Heart right ventricle (tissue), 16 donors: ENCODE measurements at regions not wholly inside any gene's neighbourhood (a gene's known extent, or its start where the extent isn't known, plus 50 kb on each side); places are given as distances from the start of the nearest gene placed in this dataset.

Experiments
- ATAC-seq, 8 donors: fragments of 200-7000 bp; cut with Tn5 transposase; one replicate each; pipeline ENCODE4 v1.9.1; 2020; ENCODE audit warnings: mild to moderate bottlenecking in 8 of 8, moderate library complexity in 8 of 8, moderate number of reproducible peaks in 1 of 8
- DNase-seq, 2 donors: peaks; one replicate each; pipeline ENCODE4 v3.0.0-alpha.2; 2020
- H3K27ac ChIP-seq, 10 donors: fragments of 200-600 bp; sonication (generic) in 2 of 10; one replicate each; pipeline versions ENCODE4 v1.5.0 to v1.8.0; 2020 to 2022; ENCODE audit warnings: mild to moderate bottlenecking in 3 of 10
- H3K27me3 ChIP-seq, 7 donors: fragments of 200-600 bp; one replicate each; pipeline ENCODE4 v1.8.0; 2021 to 2022; ENCODE audit warnings: mild to moderate bottlenecking in 2 of 7
- H3K36me3 ChIP-seq, 9 donors: fragments of 200-600 bp; sonication (generic) in 1 of 9; one replicate each; pipeline versions ENCODE4 v1.5.0 to v1.8.0; 2020 to 2022; ENCODE audit warnings: mild to moderate bottlenecking in 2 of 9
- H3K4me1 ChIP-seq, 9 donors: fragments of 200-600 bp; sonication (generic) in 1 of 9; one replicate each; pipeline versions ENCODE4 v1.5.0 to v1.8.0; 2020 to 2022; ENCODE audit warnings: mild to moderate bottlenecking in 4 of 9
- H3K4me3 ChIP-seq, 10 donors: fragments of 200-600 bp; sonication (generic) in 2 of 10; one replicate each; pipeline versions ENCODE4 v1.5.0 to v1.8.0; 2020 to 2022; ENCODE audit warnings: mild to moderate bottlenecking in 7 of 10, moderate library complexity in 2 of 10
- H3K9me3 ChIP-seq, 11 donors: fragments of 200-600 bp in 10 of 11; sonication (generic) in 2 of 11; one replicate each; pipeline versions ENCODE4 v1.5.0 to v1.8.0; 2013 to 2022; ENCODE audit warnings: mild to moderate bottlenecking in 2 of 11, control low read depth in 1 of 11, moderate library complexity in 1 of 11
- CTCF ChIP-seq, 9 donors: fragments of 200-600 bp; sonication (generic) in 2 of 9; IDR thresholded peaks; one replicate each; pipeline versions ENCODE4 v1.5.0 to v1.8.0; 2021 to 2022; ENCODE audit warnings: antibody characterized with exemption in 9 of 9, mild to moderate bottlenecking in 5 of 9, moderate library complexity in 1 of 9
- WGBS, 2 donors: extraction: QIAGEN DNeasy Blood & Tissue Kit; methylation state at CpG; one replicate each; pipeline ENCODE4 v1.1.7; 2013; ENCODE audit warnings: inconsistent platforms in 1 of 2; 5-methylcytosine and 5-hydroxymethylcytosine counted together
- intact Hi-C, 10 donors: fragments of 100-400 bp; cut with DNase I; formaldehyde crosslinking; loops; one replicate each; pipeline versions ENCODE4 v1.11.1 to v1.14.2; 2022
- donor health status: Arrhythmogenic right ventricular cardiomyopathy.
- donor health status: ischemic (EF 13 %, LVEDD 7.1; RV severe dilation, severe dysfunction).
- donor health status: healthy with polysubstance abuse.
- donor health status: DM: no; HTN: yes; CAD: no.
- donor health status: DM: no; HTN: no; CAD: no.
- donor health status: ischemic (EF 25% LVEDD 6.9; RV normal size, moderate dysfunction).
- donor health status: ischemic (EF 25% LVEDD 5.7; RV mildly dilated, moderate dysfunction).
- donor health status: healthy.
- donor health status: DM: yes; HTN: yes; CAD: no.
- donor health status: Ischemic cardiomyopathy.
- donor health status: ischemic (EF 35%, LVEDD 5.7; RV mildly dilated, moderate dysfunction).
- donor health status: nonischemic (EF 11% LVEDD 7.7; RV severe dilation, severe dysfunction).
- donor health status: DM: yes; HTN: yes; CAD: no.
- donor health status: PGD.
- donor health status: ischemic (EF 29% LVEDD 5.4; RV normal size, mild dysfunction).
- donor health status: nonischemic (EF 23%, LVEDD 6.1; RV moderate dilation, normal function).

- intact Hi-C loops, result loop anchor here in 1 of 10 donors (10.0 kb wide), 1 partner anchor 64 kb away; no protein-coding TSS in a partner anchor
- Histone ChIP-seq H3K27ac (no peak overlapping the region), H3K4me1 (no peaks in the 10 kb centered on the region), H3K9me3 (no peaks in the 10 kb centered on the region), H3K36me3 (no peaks in the 10 kb centered on the region), H3K27me3 (no peaks in the 10 kb centered on the region), H3K4me3 (no peak overlapping the region)
- ATAC-seq (peak in 1 of 8 donors; percentile 58), DNase-seq (no peak)
- WGBS, 2 donors, result 31 to 40% methylated on average over 3 of the region's 3 CpGs
- TF ChIP-seq CTCF (IDR thresholded peaks at IDR 0.05), result no peak
Measured at GRCh38 chr7:94778711-94779459, 123.0 kb upstream of the SGCE start.

GRCh38 chr7:94779861-94780260 lies 123.9 kb upstream of the SGCE start:
- intact Hi-C loops, result loop anchor here in 1 of 10 donors (10.0 kb wide), 1 partner anchor 65 kb away; no protein-coding TSS in a partner anchor
- Histone ChIP-seq H3K36me3 (no peaks in the 10 kb centered on the region), H3K27ac (no peak overlapping the region), H3K27me3 (no peaks in the 10 kb centered on the region), H3K4me3 (no peak overlapping the region), H3K4me1 (no peaks in the 10 kb centered on the region), H3K9me3 (peaks cover 0 to 2% (median 0%) of the 10 kb centered on the region in 11 donors)
- ATAC-seq (no peak), DNase-seq (no peak)
- no peak for TF ChIP-seq CTCF (IDR thresholded peaks at IDR 0.05)
- WGBS, 2 donors, result 60 to 65% methylated on average over 1 of the region's 1 CpG

- WGBS, 2 donors, result 63 to 68% methylated on average over 2 of the region's 2 CpGs
- no peak for DNase-seq
- H3K36me3 ChIP-seq, result no peaks in the 10 kb centered on the region
- intact Hi-C loops, result no loop called here
- H3K4me1 ChIP-seq, result no peaks in the 10 kb centered on the region
- peaks cover 0 to 16% (median 7%) of the 10 kb centered on the region in 11 donors for H3K9me3 ChIP-seq
- no peak overlapping the region for H3K4me3 ChIP-seq
- no peaks in the 10 kb centered on the region for H3K27me3 ChIP-seq
- no peak for TF ChIP-seq CTCF (IDR thresholded peaks at IDR 0.05)
- no peak overlapping the region for H3K27ac ChIP-seq
- ATAC-seq, result no peak
Measured at GRCh38 chr7:94781236-94781635, 125.3 kb upstream of the SGCE start.

- Histone ChIP-seq H3K9me3 (peaks cover 0 to 22% (median 7%) of the 10 kb centered on the region in 11 donors), H3K4me3 (no peak overlapping the region), H3K27ac (no peak overlapping the region), H3K36me3 (no peaks in the 10 kb centered on the region), H3K4me1 (no peaks in the 10 kb centered on the region), H3K27me3 (no peaks in the 10 kb centered on the region)
- ATAC-seq (no peak), DNase-seq (no peak)
- intact Hi-C loops, result no loop called here
- 89 to 94% methylated on average over 8 of the region's 8 CpGs for WGBS, 2 donors
- no peak for TF ChIP-seq CTCF (IDR thresholded peaks at IDR 0.05)
Measured at GRCh38 chr7:94782777-94783176, 124.6 kb upstream of the PPP1R9A start.
